ENCODE measurements at regions not wholly inside any gene's neighbourhood (a gene's known extent, or its start where the extent isn't known, plus 50 kb on each side); places are given as distances from the start of the nearest gene placed in this dataset.
A peak's percentile ranks its signal among the peaks of the same experiment; 100 is the strongest.

GRCh38 chr13:85910962-85911361 is 111.7 kb upstream of the SLITRK6 start:
- DNase-seq (ENCODE audit: low spot score), result no peak
- Mint-ChIP-seq H3K36me3 (peaks cover 5% of the 10 kb centered on the region), H3K4me1 (ENCODE audit: low read depth in 2 of 2) (no peaks in the 10 kb centered on the region), H3K9me3 (peaks cover 24% of the 10 kb centered on the region), H3K27me3 (no peaks in the 10 kb centered on the region), H3K27ac (no peak overlapping the region), H3K4me3 (no peak overlapping the region)
- no peak for ATAC-seq

- Mint-ChIP-seq H3K4me3 (no peak overlapping the region), H3K9me3 (peaks cover 8% of the 10 kb centered on the region), H3K36me3 (no peaks in the 10 kb centered on the region), H3K27me3 (no peaks in the 10 kb centered on the region), H3K27ac (no peak overlapping the region), H3K4me1 (ENCODE audit: low read depth in 2 of 2) (no peaks in the 10 kb centered on the region)
- no peak for ATAC-seq
- no peak for DNase-seq (ENCODE audit: low spot score)
Measured at GRCh38 chr13:85900521-85900920, 101.3 kb upstream of the SLITRK6 start.

- Mint-ChIP-seq H3K4me3 (no peak overlapping the region), H3K27ac (no peak overlapping the region), H3K27me3 (no peaks in the 10 kb centered on the region), H3K9me3 (peaks cover 6% of the 10 kb centered on the region), H3K4me1 (ENCODE audit: low read depth in 2 of 2) (no peaks in the 10 kb centered on the region), H3K36me3 (no peaks in the 10 kb centered on the region)
- DNase-seq (ENCODE audit: low spot score) (no peak), ATAC-seq (no peak)
Measured at GRCh38 chr13:85896516-85897450, 97.6 kb upstream of the SLITRK6 start.

GRCh38 chr13:85887406-85887805 is 88.2 kb upstream of the SLITRK6 start:
- no peak overlapping the region for H3K4me3 Mint-ChIP-seq

GRCh38 chr13:85879014-85879413 is 79.8 kb upstream of the SLITRK6 start:
- Mint-ChIP-seq H3K4me3 (no peak overlapping the region), H3K9me3 (peaks cover 14% of the 10 kb centered on the region), H3K27me3 (no peaks in the 10 kb centered on the region), H3K27ac (no peak overlapping the region), H3K36me3 (no peaks in the 10 kb centered on the region), H3K4me1 (ENCODE audit: low read depth in 2 of 2) (no peaks in the 10 kb centered on the region)
- no peak for ATAC-seq
- no peak for DNase-seq (ENCODE audit: low spot score)

More at GRCh38 chr13:85887406-85887805, 88.2 kb upstream of the SLITRK6 start:
- Mint-ChIP-seq H3K27ac (no peak overlapping the region), H3K36me3 (no peaks in the 10 kb centered on the region), H3K9me3 (peaks cover 11% of the 10 kb centered on the region), H3K27me3 (no peaks in the 10 kb centered on the region), H3K4me1 (ENCODE audit: low read depth in 2 of 2) (no peaks in the 10 kb centered on the region)
- DNase-seq (ENCODE audit: low spot score) (no peak), ATAC-seq (no peak)

GRCh38 chr13:85864963-85865530 is 65.8 kb upstream of the SLITRK6 start:
- Mint-ChIP-seq H3K36me3 (no peaks in the 10 kb centered on the region), H3K27me3 (no peaks in the 10 kb centered on the region), H3K27ac (no peak overlapping the region), H3K4me3 (no peak overlapping the region), H3K4me1 (ENCODE audit: low read depth in 2 of 2) (no peaks in the 10 kb centered on the region), H3K9me3 (peaks cover 7% of the 10 kb centered on the region)
- ATAC-seq (no peak), DNase-seq (ENCODE audit: low spot score) (no peak)

GRCh38 chr13:85853901-85854663 is 54.9 kb upstream of the SLITRK6 start:
- no peak overlapping the region for H3K27ac Mint-ChIP-seq
- no peak for DNase-seq (ENCODE audit: low spot score)
- H3K27me3 Mint-ChIP-seq, result no peaks in the 10 kb centered on the region
- H3K4me1 Mint-ChIP-seq (ENCODE audit: low read depth in 2 of 2), result no peaks in the 10 kb centered on the region
- peaks cover 16% of the 10 kb centered on the region for H3K9me3 Mint-ChIP-seq
- H3K36me3 Mint-ChIP-seq, result peaks cover 5% of the 10 kb centered on the region
- ATAC-seq, result peak in 1 of 2 donors; percentile 24
- H3K4me3 Mint-ChIP-seq, result no peak overlapping the region

GRCh38 chr13:85853161-85853894 is 54.1 kb upstream of the SLITRK6 start:
- Mint-ChIP-seq H3K4me3 (no peak overlapping the region), H3K9me3 (peaks cover 16% of the 10 kb centered on the region), H3K4me1 (ENCODE audit: low read depth in 2 of 2) (no peaks in the 10 kb centered on the region), H3K27me3 (no peaks in the 10 kb centered on the region), H3K27ac (no peak overlapping the region), H3K36me3 (peaks cover 5% of the 10 kb centered on the region)
- no peak for DNase-seq (ENCODE audit: low spot score)
- peak in 1 of 2 donors; percentile 27 for ATAC-seq
